ENCODE measurements at regions not wholly inside any gene's neighbourhood (a gene's known extent, or its start where the extent isn't known, plus 50 kb on each side); places are given as distances from the start of the nearest gene placed in this dataset.

GRCh38 chr10:8229153-8229552 is 174.7 kb downstream of the GATA3 start:
- no peak overlapping the region for H3K27ac ChIP-seq (ENCODE audit: control insufficient read depth, insufficient read depth)
- DNase-seq (ENCODE audit: low read depth, low spot score) (no peak), ATAC-seq (no peak), FAIRE-seq (no peak)
- ChIA-PET RAD21 (ENCODE audit: unreplicated experiment) (no interaction called here), SMC1A (ENCODE audit: uncharacterized antibody, unreplicated experiment) (no interaction called here), POLR2A (no interaction called here), CTCF (interaction anchor here (1.4 kb wide), 1 partner anchor 9 kb away, joined by 3 read pairs; no protein-coding TSS in a partner anchor)
- intact Hi-C loops (cut with micrococcal nuclease; ENCODE audit: unreplicated experiment) (no loop called here), in situ Hi-C loops (cut with MboI) (no loop called here)
- H3K36me3 ChIP-seq (ENCODE audit: control insufficient read depth in 2 of 2, insufficient read depth in 2 of 2, low read length in 1 of 2) = no peaks in the 10 kb centered on the region
- H3K79me2 ChIP-seq (ENCODE audit: control insufficient read depth, insufficient read depth, low read length) = no peaks in the 10 kb centered on the region
- no peak for TF ChIP-seq RCOR1 (conservative IDR thresholded peaks at IDR 0.05; ENCODE audit: low read depth, low read length)
- TF ChIP-seq ZBTB33 (IDR thresholded peaks at IDR 0.05) = no peak
- no peak for TF ChIP-seq POLR2AphosphoS5 (IDR thresholded peaks at IDR 0.05; ENCODE audit: low read length)
- H3K4me3 ChIP-seq = no peak overlapping the region
- BruUV-seq (replicated peaks) = no TSS peak
- no peaks in the 10 kb centered on the region; the same call in 1 of the 2 replicates for H4K20me1 ChIP-seq (ENCODE audit: control insufficient read depth, insufficient read depth)
- 56% methylated on average over 3 of the region's 3 CpGs for WGBS (ENCODE audit: insufficient coverage, insufficient replicate concordance, low lambda C conversion rate, missing lambda C conversion rate)
- H3K27me3 ChIP-seq (replicated peaks in 1 of 2; ENCODE audit: control insufficient read depth in 2 of 2, insufficient read depth in 2 of 2, low read length in 1 of 2) = no peaks in the 10 kb centered on the region
- no peaks in the 10 kb centered on the region for H3K4me1 ChIP-seq (ENCODE audit: control insufficient read depth, insufficient read depth, low read length)
- no peaks in the 10 kb centered on the region for H3K9me3 ChIP-seq (replicated peaks; ENCODE audit: control insufficient read depth, insufficient read depth, low read length)
- no peak overlapping the region; the same call in none of the 2 replicates for H3K4me2 ChIP-seq (ENCODE audit: control insufficient read depth, insufficient read depth)
- H2AFZ ChIP-seq (ENCODE audit: control insufficient read depth, low read depth, low read length) = no peak overlapping the region
- no peak overlapping the region for H3K9ac ChIP-seq (ENCODE audit: control insufficient read depth, insufficient read depth, low read length)

- CTCF ChIA-PET = no interaction called here
- no peaks in the 10 kb centered on the region for H3K36me3 ChIP-seq (ENCODE audit: control insufficient read depth in 2 of 2, insufficient read depth in 2 of 2, low read length in 1 of 2)
- H3K9ac ChIP-seq (ENCODE audit: control insufficient read depth, insufficient read depth, low read length) = no peak overlapping the region
- ATAC-seq (no peak), FAIRE-seq (no peak), DNase-seq (ENCODE audit: low read depth, low spot score) (no peak)
- 88% methylated on average over 1 of the region's 1 CpG for WGBS (ENCODE audit: insufficient coverage, insufficient replicate concordance, low lambda C conversion rate, missing lambda C conversion rate)
- in situ Hi-C loops (cut with MboI) (no loop called here), intact Hi-C loops (cut with micrococcal nuclease; ENCODE audit: unreplicated experiment) (no loop called here)
- no TSS peak for BruUV-seq (replicated peaks)
- H3K27ac ChIP-seq (ENCODE audit: control insufficient read depth, insufficient read depth) = no peak overlapping the region
- no peaks in the 10 kb centered on the region for H3K79me2 ChIP-seq (ENCODE audit: control insufficient read depth, insufficient read depth, low read length)
- RAD21 ChIA-PET (ENCODE audit: unreplicated experiment) = no interaction called here
- H3K27me3 ChIP-seq (replicated peaks in 1 of 2; ENCODE audit: control insufficient read depth in 2 of 2, insufficient read depth in 2 of 2, low read length in 1 of 2) = no peaks in the 10 kb centered on the region
- no peaks in the 10 kb centered on the region for H3K9me3 ChIP-seq (replicated peaks; ENCODE audit: control insufficient read depth, insufficient read depth, low read length)
- POLR2A ChIA-PET = no interaction called here
- no peak overlapping the region for H3K4me3 ChIP-seq
- H4K20me1 ChIP-seq (ENCODE audit: control insufficient read depth, insufficient read depth) = no peaks in the 10 kb centered on the region
- H3K4me2 ChIP-seq (ENCODE audit: control insufficient read depth, insufficient read depth) = no peak overlapping the region
- H2AFZ ChIP-seq (ENCODE audit: control insufficient read depth, low read depth, low read length) = no peak overlapping the region
- SMC1A ChIA-PET (ENCODE audit: uncharacterized antibody, unreplicated experiment) = no interaction called here
- H3K4me1 ChIP-seq (ENCODE audit: control insufficient read depth, insufficient read depth, low read length) = no peaks in the 10 kb centered on the region
- TF ChIP-seq NR2C2 (IDR thresholded peaks at IDR 0.05; ENCODE audit: borderline replicate concordance, control insufficient read depth, insufficient read length, low read depth) (no peak), BHLHE40 (IDR thresholded peaks at IDR 0.05; ENCODE audit: borderline replicate concordance in 1 of 2, low read depth in 2 of 2, low read length in 1 of 2) (no peak), SPI1 (IDR thresholded peaks at IDR 0.05; ENCODE audit: borderline replicate concordance, insufficient read depth, low read depth, low read length) (no peak), MAX (IDR thresholded peaks at IDR 0.05; ENCODE audit: low read depth, low read length) (no peak), EED (IDR thresholded peaks at IDR 0.05; ENCODE audit: low read depth) (no peak), RELB (IDR thresholded peaks at IDR 0.05; ENCODE audit: low read depth) (no peak), NFYB (IDR thresholded peaks at IDR 0.05; ENCODE audit: insufficient read depth, low read depth, low read length) (no peak), SREBF2 (IDR thresholded peaks at IDR 0.05; ENCODE audit: low read length) (no peak), EP300 (IDR thresholded peaks at IDR 0.05; ENCODE audit: borderline replicate concordance in 1 of 2, control insufficient read depth in 1 of 2, low read depth in 2 of 2, low read length in 2 of 2) (no peak), ZNF274 (IDR thresholded peaks at IDR 0.05; ENCODE audit: insufficient read depth, insufficient read length) (no peak)
Observed at GRCh38 chr10:8230902-8231301, 176.4 kb downstream of the GATA3 start.
